ENCODE measurements at regions not wholly inside any gene's neighbourhood (a gene's known extent, or its start where the extent isn't known, plus 50 kb on each side); places are given as distances from the start of the nearest gene placed in this dataset.

DNA sequence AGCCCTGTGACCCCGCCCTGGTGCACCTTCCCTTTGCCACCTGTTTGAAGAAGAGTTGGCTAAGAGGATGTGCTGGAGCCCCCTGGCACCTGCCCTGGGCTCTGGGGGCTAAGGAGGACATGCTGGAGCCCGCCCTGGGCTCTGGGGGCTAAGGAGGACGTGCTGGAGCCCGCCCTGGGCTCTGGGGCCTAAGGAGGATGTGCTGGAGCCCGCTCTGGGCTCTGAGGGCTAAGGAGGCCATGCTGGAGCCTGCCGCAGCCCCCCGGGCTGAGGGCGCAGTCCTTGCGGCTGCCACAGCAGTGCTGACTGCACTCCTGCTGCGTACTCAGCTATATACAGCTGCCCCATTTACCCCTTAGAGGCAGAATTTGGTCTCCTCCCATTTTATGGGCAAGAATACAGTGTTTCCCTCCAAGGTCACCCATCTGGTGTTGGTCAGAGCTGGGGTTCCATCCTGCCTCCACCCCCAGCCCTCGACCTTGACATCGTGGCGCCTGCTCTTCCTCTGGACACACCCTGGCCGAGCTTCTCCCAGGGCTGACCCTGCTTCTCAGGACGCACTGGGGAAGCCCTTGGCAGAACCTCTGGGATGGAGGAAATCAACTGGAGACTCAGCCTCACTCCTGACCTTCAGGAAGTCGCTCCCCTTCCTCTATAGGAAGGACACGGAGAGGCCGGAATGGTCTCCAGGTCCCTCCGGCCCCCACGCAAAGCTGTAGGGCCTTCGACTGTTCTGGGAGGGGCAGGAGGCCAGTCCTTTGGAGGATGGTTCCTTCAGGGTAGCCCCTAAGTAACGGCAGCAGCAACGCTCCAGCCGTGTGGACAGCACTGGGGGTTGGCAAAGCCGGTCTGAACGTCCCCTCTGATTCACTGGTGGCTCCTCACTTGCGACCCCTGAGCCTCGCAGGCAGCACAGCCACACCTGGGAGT, 65.0 kb upstream of the HPCAL1 start:
- no peak for DNase-seq (ENCODE audit: low read depth)

DNA sequence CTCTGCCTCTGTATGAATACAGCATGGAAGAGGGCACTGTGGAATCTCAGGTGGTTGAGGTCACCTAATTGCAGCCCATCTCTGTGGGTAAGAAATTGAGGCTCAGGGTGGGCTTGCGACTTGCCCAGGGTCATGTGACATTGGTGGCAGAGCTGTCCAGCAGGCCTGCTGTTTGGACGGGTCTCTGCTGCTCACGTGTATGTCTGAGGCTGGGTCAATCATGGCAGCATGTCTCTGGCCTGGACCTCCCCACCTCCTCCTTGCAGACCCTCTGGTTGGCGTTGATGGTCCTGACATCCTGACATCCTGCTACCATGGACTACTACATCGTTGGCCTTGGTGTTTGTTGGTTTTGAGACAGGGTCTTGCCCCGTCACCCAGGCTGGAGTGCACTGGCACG, 64.3 kb upstream of the HPCAL1 start:
- no peak for DNase-seq (ENCODE audit: low read depth)

DNA sequence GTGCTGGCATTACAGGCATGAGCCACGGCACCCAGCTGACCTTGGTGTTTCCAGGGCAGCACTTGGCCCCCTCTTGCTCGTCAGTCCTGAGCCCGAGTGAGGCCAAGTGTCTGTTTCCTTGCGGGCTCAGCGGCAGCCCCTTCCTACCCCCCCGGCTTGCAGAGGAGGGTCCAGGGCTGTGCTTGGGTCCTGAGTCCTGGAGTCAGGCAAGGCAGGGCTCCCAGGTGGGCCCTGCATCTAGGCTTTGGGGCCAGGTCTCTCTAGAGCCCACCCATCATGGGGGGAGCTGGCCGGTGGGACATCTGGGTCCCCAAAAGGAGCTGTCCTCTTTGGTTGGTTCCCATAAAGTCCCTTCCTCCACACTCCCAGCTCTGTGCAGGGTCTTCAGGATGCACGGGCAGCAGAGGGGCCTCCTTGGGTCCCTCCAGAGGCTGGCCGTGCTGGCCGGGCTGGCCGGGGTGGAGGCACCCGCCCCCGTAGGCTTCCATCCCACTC, 63.7 kb upstream of the HPCAL1 start:
- DNase-seq (ENCODE audit: low read depth) = no peak

GRCh38 chr2:10239561-10239967, 63.1 kb upstream of the HPCAL1 start:
- DNase-seq (ENCODE audit: low read depth) = no peak

DNA sequence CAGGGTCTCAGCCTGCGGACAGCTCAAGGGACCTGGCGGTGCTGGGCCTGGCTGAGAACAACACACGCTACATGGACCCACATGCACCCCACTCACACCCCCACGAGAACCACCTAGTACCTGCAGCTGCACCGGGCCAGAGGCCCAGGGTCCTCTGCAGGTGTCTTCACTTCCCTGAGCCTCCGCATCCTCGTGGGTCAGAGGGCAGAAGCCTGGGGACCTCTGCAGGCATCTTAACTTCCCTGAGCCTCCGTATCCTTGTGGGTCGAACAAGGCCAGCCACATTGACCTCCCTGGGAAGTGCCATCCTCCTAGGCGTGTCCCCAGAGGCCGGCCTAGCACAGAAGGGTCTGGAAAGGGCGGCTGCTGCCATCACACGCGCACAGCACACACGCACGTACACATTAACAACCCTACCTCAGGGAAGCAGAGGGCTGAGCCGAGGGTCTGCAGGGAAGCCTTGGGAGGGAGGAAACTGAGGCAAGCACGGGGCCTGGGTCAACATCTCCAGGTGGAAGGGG, 62.5 kb upstream of the HPCAL1 start:
- no peak for DNase-seq (ENCODE audit: low read depth)

- DNase-seq (ENCODE audit: low read depth) = no peak
Observed at GRCh38 chr2:10240911-10241610, 61.6 kb upstream of the HPCAL1 start.

DNA sequence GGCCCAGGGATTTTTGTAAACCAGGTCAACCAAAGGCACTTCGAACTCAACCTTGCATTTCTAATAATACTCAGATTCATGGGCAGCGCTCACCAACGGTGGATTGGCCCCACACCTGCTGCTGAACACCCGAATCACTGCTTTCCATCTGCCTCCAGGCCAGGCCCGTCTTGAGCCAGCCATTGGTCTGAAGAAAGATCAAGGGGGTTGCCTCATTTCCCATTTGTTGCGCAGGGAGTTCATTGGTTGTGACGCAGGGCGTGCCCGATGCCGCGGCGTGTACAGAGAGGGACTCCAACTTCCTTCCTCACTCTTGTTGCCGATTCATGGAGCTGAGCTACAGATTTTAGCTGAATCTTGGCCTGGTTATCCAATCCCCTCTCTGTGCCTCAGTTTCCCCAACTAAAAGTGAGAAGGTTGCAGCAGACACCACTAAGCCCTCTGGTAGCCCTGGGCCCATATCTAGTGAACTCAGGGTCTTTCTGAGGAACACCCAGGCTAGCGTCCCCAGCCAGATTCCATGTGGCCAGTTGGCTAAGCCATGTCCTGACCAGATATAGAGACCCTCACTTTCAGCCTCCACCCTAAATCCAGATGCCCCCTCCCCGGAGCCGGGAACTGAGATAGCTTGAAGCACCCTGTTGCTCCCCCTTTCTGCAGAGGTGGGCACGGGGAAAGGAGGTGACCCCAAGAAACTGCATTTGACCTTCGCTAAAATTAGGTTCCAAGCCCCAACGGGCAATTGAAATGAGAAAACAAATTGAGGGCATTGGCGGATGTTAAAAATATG, 60.9 kb upstream of the HPCAL1 start:
- DNase-seq (ENCODE audit: low read depth) = no peak

GRCh38 chr2:10242451-10242850, 60.3 kb upstream of the HPCAL1 start:
- DNase-seq (ENCODE audit: low read depth) = no peak

GRCh38 chr2:10242998-10243925, 59.4 kb upstream of the HPCAL1 start:
- DNase-seq (ENCODE audit: low read depth) = no peak

DNA sequence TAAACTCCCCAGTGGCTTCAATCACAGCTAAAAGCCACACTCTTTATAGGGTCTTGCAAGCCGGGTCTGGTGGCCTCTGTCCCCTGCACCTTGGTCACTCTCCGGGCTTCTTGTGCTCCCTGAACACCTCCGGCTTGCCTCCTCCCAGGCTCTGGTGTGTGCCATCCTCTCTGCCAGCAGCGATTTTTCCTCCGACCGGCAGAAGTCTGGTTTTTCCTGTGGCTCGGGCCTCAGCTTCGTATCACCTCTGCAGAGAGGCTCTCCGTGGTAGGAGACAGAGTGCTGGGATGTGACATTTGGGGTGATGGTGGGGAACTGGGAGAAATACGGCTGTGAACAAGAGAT, 58.8 kb upstream of the HPCAL1 start:
- no peak for DNase-seq (ENCODE audit: low read depth)

- no peak for DNase-seq (ENCODE audit: low read depth)
Observed at GRCh38 chr2:10245021-10245420, 57.7 kb upstream of the HPCAL1 start.

DNA sequence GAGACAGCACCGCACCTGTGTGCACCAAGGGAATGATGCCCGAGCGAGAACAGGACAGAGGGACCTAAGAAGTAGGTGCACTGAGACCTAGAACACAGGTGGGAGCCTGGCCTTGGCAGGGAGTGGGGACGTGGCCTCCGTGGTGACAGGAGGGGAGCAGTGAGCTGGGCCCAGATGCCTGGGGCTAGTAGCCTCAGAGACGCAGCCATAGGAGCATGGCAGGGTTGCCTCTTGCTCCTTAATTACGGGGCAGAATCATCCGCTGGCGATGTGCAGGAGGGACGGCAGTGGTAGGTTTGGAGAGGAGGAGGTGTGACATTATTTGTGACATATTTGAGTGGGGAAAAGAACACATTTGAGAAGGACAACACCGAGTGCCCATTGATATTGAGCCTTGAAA, 57.0 kb upstream of the HPCAL1 start:
- DNase-seq (ENCODE audit: low read depth) = no peak

GRCh38 chr2:10246370-10246769, 56.3 kb upstream of the HPCAL1 start:
- DNase-seq (ENCODE audit: low read depth) = no peak

GRCh38 chr2:10246831-10247230, 55.9 kb upstream of the HPCAL1 start:
- DNase-seq (ENCODE audit: low read depth) = no peak

DNA sequence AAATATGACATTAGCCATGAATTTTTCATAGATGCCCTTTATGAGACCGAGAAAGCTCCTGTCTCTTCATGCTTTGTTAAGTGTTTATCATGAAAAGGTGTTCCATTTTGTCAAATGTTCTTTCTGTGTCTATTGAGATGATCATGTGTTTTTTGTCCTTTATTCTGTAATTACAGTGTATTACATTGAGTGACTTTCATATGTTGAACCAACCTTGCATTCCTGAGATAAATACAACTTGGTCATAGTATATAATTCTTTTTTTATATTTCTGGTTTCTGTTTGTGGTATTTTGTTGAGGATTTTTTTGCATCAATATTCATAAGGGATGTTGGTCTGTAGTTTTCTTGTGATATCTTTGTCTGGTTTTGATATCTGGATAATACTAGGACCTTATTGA, 52.9 kb upstream of the HPCAL1 start:
- no peak for DNase-seq (ENCODE audit: low read depth)

DNA sequence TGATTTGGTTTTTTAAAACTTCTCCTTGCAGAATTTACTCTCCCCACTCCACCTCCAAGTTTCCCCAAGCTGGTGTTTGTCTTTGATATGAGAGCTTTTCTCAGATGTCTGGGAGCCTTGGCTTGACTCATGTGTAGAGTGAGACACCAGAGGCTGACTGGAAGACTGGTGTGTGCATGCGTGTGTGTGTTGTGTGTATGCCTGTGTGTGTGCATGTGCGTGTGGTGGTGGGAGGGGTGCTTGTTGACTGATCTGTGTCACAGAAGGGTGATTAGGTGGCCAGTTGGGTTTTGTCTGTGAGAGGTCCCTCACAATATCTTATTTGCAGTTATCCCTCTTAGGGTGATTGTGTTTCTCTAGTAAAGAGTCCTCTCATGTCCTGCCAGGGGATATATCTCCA, 50.5 kb upstream of the HPCAL1 start:
- DNase-seq (ENCODE audit: low read depth) = no peak

DNA sequence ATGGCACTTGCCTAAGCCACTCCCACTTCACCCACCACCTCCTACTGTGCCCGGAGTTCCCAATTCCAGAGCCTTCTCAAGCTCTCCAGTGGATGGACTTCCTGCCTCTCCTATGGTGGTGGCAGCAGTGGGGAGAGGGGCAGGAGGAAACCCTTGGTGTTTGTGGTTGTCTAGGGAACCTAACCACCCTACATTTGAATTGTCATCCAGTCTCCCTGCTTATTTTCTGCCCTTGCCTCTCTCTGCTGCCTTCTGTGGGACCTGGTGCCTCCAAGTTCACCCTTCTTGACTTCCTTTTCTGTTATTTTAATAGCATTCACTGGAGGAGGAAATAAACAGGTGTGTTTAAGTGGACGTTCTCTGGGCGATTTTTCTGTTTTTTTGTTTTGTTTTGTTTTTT, 50.0 kb upstream of the HPCAL1 start:
- no peak for DNase-seq (ENCODE audit: low read depth)
